Stimulated activated CD4-positive, alpha-beta T cell treated with anti-CD3 and anti-CD28 coated beads, TNF-alpha, amount 100 ng/mL, for 1 hour (primary cell): ENCODE measurements at regions not wholly inside any gene's neighbourhood (a gene's known extent, or its start where the extent isn't known, plus 50 kb on each side); places are given as distances from the start of the nearest gene placed in this dataset.

Experiments used
- DNase-seq, 3 donors: peaks; one replicate each; pipeline ENCODE4 v3.0.0-alpha.2; 2020; ENCODE audit warnings: low read depth in 3 of 3, low spot score in 1 of 3

- DNase-seq, result no peak
Observed at GRCh38 chr6:138691595-138692057, 81.9 kb upstream of the CCDC28A start.

- DNase-seq, result peak in 1 of 3 donors; percentile 44
Observed at GRCh38 chr6:138692058-138692977, 81.3 kb upstream of the CCDC28A start.

- peak in 1 of 3 donors; percentile 8 for DNase-seq
Observed at GRCh38 chr6:138692978-138693909, 80.3 kb upstream of the CCDC28A start.

GRCh38 chr6:138695193-138695592 is 78.4 kb upstream of the CCDC28A start:
- DNase-seq, result no peak

- no peak for DNase-seq
Observed at GRCh38 chr6:138714493-138714892, 59.1 kb upstream of the CCDC28A start.

- no peak for DNase-seq
Observed at GRCh38 chr6:138716013-138716412, 57.6 kb upstream of the CCDC28A start.

GRCh38 chr6:138716971-138717665 is 56.5 kb upstream of the CCDC28A start:
- DNase-seq, result no peak

- DNase-seq, result no peak
Observed at GRCh38 chr6:138719011-138719635, 54.4 kb upstream of the CCDC28A start.

GRCh38 chr6:138719744-138720143 is 53.8 kb upstream of the CCDC28A start:
- no peak for DNase-seq

GRCh38 chr6:138722425-138723371 is 50.9 kb upstream of the CCDC28A start:
- no peak for DNase-seq
